Spleen (tissue), 7 donors: ENCODE measurements at regions not wholly inside any gene's neighbourhood (a gene's known extent, or its start where the extent isn't known, plus 50 kb on each side); places are given as distances from the start of the nearest gene placed in this dataset.

Experiments
- POLR2A ChIP-seq, 3 donors: fragments of 450-650 bp; IDR thresholded peaks; one replicate each; pipeline ENCODE4 v1.5.1; 2017; ENCODE audit warnings: antibody characterized with exemption in 3 of 3, mild to moderate bottlenecking in 1 of 3
- TF ChIP-seq, protein P1 (sequence below), 11 experiments: fragments of 200-600 bp in 7 of 11; fragments of 450-650 bp in 4 of 11; sonication (generic) in 4 of 11; IDR thresholded peaks in 8 of 11; conservative IDR thresholded peaks in 3 of 11; 1 replicate in 7 of 11; 2 replicates in 4 of 11; pipeline versions ENCODE4 v1.4.0 to v1.8.0; 2016 to 2021; ENCODE audit warnings: antibody characterized with exemption in 11 of 11, inconsistent platforms in 4 of 11, mild to moderate bottlenecking in 1 of 11
- donor health status: DM: no; HTN: no; CAD: no; lungs with moderate emphysema.
- donor health status: DM: no; HTN: no; CAD: no.
- donor health status: DM: no; HTN: no; CAD: no.

DNA sequence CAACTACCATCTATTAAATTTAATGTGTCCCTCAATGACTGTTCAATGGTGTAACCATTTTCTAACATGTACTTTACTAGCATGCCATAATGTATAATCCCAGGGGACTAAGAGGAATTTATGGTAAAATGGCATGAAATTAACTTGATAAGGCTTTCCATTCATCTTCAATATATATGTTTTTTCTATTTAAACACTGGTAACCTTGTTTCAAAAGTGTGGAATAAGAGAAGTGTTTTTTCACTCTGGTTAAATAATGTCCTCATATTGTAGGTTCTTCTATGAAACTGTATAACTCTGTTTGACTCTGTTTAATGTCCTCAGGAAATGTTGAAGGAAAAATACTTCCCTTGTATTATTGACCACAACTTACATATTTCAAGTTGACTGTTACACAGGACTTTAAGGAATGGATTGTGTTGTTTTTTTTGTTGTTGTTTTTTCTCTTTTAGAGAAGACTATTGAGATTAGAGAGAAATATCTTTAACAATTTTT is 113.8 kb upstream of the ARSJ start:
- TF ChIP-seq, protein P1, sequence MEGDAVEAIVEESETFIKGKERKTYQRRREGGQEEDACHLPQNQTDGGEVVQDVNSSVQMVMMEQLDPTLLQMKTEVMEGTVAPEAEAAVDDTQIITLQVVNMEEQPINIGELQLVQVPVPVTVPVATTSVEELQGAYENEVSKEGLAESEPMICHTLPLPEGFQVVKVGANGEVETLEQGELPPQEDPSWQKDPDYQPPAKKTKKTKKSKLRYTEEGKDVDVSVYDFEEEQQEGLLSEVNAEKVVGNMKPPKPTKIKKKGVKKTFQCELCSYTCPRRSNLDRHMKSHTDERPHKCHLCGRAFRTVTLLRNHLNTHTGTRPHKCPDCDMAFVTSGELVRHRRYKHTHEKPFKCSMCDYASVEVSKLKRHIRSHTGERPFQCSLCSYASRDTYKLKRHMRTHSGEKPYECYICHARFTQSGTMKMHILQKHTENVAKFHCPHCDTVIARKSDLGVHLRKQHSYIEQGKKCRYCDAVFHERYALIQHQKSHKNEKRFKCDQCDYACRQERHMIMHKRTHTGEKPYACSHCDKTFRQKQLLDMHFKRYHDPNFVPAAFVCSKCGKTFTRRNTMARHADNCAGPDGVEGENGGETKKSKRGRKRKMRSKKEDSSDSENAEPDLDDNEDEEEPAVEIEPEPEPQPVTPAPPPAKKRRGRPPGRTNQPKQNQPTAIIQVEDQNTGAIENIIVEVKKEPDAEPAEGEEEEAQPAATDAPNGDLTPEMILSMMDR (IDR thresholded peaks at IDR 0.05 in 8 of 11, conservative IDR thresholded peaks at IDR 0.05 in 3 of 11) = no peak
- no peak for TF ChIP-seq POLR2A (IDR thresholded peaks at IDR 0.05)
